GM18861 (cell line): ENCODE measurements at regions not wholly inside any gene's neighbourhood (a gene's known extent, or its start where the extent isn't known, plus 50 kb on each side); places are given as distances from the start of the nearest gene placed in this dataset.

Source experiments
- ATAC-seq: cut with Tn5 transposase; IDR thresholded peaks from one replicate; pipeline ENCODE4 v1.9.1; 2021; ENCODE audit not compliant: unreplicated experiment

- ATAC-seq: no peak
Measured at GRCh38 chr20:50387996-50388332, 122.2 kb upstream of the PTPN1 start.

- ATAC-seq: no peak
Measured at GRCh38 chr20:50388733-50389437, 121.3 kb upstream of the PTPN1 start.

GRCh38 chr20:50389438-50389807 is 120.8 kb upstream of the PTPN1 start:
- ATAC-seq: no peak

- ATAC-seq: no peak
Measured at GRCh38 chr20:50389808-50390684, 120.1 kb upstream of the PTPN1 start.

- no peak for ATAC-seq
Measured at GRCh38 chr20:50390685-50391443, 119.3 kb upstream of the PTPN1 start.

- ATAC-seq: no peak
Measured at GRCh38 chr20:50391444-50392137, 118.6 kb upstream of the PTPN1 start.

GRCh38 chr20:50392138-50392866 is 117.9 kb upstream of the PTPN1 start:
- no peak for ATAC-seq

- no peak for ATAC-seq
Measured at GRCh38 chr20:50393242-50393641, 116.9 kb upstream of the PTPN1 start.

- no peak for ATAC-seq
Measured at GRCh38 chr20:50393990-50394561, 116.1 kb upstream of the PTPN1 start.

GRCh38 chr20:50394569-50394968 is 115.6 kb upstream of the PTPN1 start:
- ATAC-seq: no peak

GRCh38 chr20:50395251-50395729 is 114.9 kb upstream of the PTPN1 start:
- ATAC-seq: no peak

GRCh38 chr20:50395914-50396488 is 114.2 kb upstream of the PTPN1 start:
- no peak for ATAC-seq

GRCh38 chr20:50396623-50397022 is 113.6 kb upstream of the PTPN1 start:
- no peak for ATAC-seq

GRCh38 chr20:50397058-50397457 is 113.1 kb upstream of the PTPN1 start:
- no peak for ATAC-seq

- ATAC-seq: no peak
Measured at GRCh38 chr20:50398064-50398463, 112.1 kb upstream of the PTPN1 start.

- ATAC-seq: no peak
Measured at GRCh38 chr20:50398471-50398820, 111.7 kb upstream of the PTPN1 start.

- no peak for ATAC-seq
Measured at GRCh38 chr20:50398821-50399554, 111.2 kb upstream of the PTPN1 start.

GRCh38 chr20:50399555-50399916 is 110.6 kb upstream of the PTPN1 start:
- ATAC-seq: no peak
